GM21390 (cell line): ENCODE measurements at regions not wholly inside any gene's neighbourhood (a gene's known extent, or its start where the extent isn't known, plus 50 kb on each side); places are given as distances from the start of the nearest gene placed in this dataset.
A peak's percentile ranks its signal among the peaks of the same experiment; 100 is the strongest.
"Not testable (repeated sequence)": the region's sequence is repeated elsewhere in the genome, so short reads cannot be mapped to it uniquely, and the experiment has no call there.

Experiments
- ATAC-seq: cut with Tn5 transposase; IDR thresholded peaks from one replicate; pipeline ENCODE4 v1.9.1; 2021; ENCODE audit not compliant: unreplicated experiment

DNA sequence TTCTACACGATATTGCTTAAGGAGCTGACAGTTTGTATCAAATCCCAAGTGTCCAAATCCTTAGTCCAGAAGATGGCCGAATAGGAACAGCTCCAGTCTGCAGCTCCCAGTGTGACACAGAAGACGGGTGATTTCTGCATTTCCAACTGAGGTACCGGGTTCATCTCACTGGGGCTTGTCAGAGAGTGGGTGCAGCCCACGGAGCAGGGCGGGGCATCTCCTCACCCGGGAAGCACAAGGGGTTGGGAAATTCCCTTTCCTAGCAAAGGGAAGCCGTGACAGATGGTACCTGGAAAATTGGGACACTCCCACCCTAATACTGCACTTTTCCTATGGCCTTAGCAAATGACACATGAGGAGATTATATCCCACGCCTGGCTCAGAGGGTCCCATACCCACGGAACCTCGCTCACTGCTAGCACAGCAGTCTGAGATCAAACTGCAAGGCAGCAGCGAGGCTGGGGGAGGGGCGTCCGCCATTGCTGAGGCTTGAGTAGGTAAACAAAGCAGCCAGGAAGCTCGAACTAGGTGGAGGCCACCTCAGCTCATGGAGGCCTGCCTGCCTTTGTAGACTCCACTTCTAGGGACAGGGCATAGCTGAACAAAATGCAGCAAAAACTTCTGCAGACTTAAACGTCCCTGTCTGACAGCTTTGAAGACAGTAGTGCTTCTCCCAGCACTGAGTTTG is 162.3 kb upstream of the MAP2 start:
- ATAC-seq: not testable (repeated sequence)

DNA sequence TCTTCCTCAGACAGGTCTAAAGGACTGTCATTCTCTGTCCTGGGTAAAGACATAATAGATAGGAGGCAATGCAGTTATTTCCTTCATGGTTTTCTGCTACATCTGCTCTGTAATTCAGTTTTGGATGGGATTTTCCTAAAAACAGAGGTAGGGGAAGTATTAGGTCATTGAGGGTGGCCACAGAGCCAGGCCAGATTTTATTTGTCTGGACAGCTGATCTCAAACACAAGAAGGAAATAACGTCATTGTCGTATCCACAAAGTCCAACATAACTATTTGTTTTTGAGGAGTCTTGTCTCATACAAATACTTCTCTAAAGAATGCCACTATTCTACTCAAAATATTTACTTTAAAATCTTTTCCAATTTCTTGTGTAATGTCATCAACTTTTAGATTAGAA is 154.8 kb upstream of the MAP2 start:
- ATAC-seq: no peak

DNA sequence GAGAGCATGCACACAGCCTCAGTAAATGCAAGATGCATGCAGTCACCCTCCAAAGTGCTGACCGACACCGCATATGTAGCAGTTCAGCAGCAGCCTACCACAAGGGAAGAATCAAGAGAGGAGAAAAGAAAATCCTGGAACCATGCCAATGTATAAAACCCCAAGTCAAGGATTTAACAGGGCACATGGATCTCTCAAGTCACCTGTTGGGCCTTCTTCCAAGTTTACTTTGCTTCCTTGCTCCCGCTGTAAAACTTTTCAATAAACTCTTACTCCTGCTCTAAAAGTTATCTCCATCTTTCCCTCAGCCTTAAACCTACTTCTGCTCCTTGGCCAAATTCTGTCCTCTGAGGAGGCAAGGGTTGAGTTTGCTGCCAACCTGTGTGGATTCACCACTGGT is 147.8 kb upstream of the MAP2 start:
- ATAC-seq: no peak

DNA sequence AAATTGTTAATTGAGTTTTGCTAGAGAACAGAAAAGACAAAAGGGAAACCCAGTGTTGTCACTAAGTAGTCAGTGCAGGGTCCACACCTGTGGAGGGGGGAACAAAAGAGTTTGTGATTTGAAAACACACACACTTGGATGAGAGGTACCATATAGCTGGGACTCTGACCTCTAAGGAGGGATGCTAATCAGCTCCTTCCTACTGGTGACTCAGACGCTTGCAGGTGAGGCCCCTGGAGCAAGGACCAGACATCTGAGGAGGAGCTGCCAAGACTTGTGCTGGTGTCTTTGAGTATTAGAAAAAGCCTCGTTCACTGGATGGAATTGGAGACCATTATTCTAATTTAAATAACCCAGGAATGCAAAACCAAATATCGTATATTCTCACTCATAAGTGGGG is 146.4 kb upstream of the MAP2 start:
- no peak for ATAC-seq

DNA sequence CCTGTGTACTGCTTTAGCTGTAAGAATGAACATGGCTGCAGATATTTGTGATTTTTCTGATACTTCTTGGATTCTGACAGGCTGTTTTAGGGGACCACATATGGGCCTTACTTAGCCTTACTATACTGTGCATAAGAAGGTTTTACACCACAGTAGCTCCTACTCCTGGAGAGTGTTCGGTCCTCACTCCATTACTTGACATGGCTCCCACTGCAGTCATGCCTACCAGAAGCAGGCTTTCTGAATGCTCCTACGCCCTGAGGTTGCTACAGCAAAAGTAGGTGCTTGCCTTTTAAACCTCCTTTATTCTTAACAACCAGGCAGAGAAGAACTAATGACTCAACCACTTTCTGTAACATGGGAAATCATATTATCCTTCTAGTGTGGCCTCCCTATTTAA is 125.2 kb upstream of the MAP2 start:
- ATAC-seq: no peak

DNA sequence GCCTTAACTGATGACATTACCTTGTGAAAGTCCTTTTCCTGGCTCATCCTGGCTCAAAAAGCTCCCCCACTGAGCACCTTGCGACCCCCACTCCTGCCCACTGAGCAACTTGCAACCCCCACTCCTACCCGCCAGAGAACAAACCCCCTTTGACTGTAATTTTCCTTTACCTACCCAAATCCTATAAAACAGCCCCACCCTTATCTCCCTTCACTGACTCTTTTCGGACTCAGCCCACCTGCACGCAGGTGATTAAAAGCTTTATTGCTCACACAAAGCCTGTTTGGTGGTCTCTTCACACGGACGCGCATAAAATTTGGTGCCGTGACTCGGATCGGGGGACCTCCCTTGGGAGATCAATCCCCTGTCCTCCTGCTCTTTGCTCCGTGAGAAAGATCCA is 124.4 kb upstream of the MAP2 start:
- not testable (repeated sequence) for ATAC-seq

DNA sequence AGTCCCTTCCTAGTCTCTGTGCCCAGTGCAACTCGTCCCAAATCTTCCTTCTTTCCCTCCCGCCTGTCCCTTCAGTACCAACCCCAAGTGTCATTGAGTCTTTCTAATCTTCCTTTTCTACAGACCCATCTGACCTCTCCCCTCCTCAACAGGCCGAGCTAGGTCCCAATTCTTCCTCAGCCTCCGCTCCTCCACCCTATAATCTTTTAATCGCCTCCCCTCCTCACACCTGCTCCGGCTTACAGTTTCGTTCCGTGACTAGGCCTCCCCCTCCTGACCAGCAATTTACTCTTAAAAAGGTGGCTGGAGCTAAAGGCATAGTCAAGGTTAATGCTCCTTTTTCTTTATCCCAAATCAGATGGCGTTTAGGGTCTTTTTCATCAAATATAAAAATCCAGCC is 123.1 kb upstream of the MAP2 start:
- ATAC-seq: not testable (repeated sequence)

DNA sequence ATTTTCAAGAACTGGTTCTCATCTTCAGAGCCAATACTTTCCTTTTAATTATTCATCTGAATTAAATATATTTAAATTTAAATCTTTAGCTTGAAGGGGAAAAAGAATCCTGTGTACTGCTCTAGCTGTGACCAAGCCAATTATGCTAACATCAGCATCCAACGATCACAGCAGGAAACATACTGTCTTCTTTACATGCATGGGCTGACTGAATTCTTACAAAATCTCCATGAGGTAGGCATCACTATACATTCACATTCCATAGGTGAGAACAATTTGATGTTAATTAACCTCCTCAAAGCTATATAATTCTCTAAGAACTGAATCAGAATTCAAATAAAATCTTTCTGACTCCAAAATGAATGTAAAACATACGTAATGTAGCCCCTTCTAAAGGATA is 118.8 kb upstream of the MAP2 start:
- no peak for ATAC-seq

DNA sequence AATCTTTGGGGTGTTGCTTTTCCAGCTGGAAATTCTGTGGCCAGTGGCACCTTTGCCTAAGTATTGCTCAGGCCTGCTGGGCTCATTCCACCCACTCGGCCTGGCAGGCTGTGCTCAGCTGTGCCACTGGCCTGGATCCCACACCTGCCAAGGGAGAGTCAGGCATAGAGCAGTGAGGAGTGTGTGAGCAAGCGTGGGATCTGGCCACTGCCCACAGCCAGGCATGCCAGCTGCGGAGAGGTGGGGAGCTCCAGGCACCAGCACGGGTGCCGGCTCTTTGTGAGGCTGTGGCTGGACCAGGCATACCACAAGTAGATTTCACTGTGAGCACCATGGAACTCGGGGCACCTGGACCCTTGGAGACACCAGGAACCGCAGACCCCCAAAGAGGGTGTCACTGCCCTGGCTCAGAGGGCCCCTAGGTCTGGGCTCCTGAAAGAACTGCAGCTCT is 118.1 kb upstream of the MAP2 start:
- no peak for ATAC-seq

DNA sequence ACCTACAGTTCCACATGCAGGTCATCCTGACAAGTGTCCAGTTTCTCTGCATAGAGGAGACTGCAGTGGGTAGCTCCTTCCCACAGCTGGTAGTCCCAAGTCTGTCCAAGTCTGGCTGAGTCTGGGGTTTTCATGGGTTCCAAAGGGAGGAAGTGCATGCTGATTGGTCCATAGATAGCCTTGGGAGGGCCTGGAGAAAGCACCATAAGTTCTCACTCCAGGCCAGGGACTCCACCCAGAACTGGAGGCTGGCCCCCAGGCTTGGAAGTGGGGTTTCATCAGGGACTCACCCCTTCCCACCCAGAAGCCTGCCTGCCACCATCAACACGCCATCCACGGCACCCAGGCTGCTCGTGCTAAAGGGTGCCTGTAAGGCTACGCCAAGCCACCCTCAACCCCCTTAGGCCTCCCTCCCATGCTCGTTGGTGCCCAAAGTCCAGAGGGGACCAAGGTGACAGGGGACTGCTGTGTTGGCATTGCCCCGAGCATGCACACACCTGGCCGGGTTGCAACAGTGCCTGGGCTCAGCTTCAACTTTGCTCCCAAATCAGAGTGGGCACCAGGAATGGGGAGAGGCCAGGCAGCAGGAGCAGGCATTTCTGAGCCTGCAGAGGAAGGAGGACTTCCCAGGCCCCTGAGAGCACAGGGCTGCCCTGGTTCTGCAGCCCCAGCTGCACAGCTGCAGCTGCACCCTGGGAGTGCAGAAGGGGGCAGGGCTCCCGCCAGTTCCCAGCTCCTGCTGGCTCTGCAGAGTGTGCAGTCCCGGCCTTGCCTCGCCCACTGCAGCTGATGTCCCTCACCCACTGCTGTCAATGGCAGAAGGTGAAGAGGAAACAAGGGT is 116.5 kb upstream of the MAP2 start:
- no peak for ATAC-seq

DNA sequence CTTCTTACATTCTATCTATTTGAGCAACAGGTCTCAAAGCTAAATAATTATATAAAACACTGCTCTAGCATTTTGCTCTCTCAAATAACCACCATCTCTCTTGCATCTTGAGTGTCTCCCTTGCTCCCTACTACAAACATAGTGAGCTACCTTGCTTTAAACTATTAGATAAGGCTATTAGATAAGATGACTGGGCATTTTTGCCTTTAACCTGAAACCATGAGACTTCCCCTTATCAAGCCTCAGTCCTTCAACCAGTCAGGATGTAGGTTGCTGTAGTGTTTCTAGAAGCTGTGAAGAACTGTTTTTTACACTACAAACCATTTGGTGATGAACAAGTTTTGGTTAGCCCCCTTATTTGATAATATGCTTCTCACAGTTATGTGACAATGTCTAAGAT is 115.4 kb upstream of the MAP2 start:
- ATAC-seq: no peak

DNA sequence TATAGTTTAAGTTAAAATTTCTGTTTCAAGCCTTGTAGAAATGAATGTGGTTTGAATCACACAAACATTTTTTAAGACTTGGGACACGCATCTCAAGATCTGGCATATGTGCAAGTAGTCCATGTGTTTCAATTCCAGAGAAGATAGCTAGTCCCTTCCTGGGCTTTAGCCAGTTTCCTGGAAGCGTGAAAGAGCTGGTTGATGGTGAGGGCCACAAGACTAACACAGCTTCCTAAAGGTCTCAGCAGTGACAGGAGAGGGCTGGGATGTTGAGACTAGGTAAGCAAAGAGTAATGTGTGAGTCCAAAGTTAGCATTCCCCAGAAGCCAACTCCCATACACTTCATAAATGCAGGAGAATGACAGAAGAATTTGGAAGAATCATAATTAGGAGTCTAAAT is 111.9 kb upstream of the MAP2 start:
- no peak for ATAC-seq

DNA sequence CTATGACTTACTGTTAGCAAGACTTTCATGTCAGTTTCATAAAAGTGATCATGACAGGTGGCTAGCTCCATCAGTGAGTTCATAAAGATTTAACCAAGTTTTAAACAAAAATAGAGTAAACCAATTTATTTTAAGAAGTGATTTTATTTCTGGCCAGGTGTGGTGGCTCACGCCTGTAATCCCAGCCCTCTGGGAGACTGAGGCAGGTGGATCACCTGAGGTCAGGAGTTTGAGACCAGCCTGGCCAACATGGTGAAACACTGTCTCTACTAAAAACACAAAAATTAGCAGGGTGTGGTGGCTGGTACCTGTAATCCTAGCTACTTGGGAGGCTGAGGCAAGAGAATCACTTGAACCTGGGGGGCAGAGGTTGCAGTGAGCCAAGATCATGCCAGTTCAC is 111.4 kb upstream of the MAP2 start:
- ATAC-seq: not testable (repeated sequence)

DNA sequence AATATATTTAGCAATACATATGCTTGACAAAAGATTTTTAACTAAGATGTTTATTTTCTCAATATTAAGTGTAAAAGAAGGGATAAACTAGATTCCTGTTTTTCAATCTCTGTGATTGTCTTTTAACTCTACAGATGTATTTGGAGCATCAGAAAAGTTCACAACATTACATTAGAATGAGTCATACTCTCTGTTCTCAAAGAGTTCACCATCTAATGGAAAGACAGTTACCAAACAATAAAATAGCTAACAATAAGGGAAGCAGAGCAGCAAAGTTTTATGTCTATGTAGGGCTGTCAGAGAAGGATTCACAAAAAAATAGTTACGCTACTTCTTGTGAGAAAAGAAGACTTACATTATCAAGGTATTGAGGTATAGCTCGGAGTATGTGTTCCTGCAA is 109.2 kb upstream of the MAP2 start:
- no peak for ATAC-seq

DNA sequence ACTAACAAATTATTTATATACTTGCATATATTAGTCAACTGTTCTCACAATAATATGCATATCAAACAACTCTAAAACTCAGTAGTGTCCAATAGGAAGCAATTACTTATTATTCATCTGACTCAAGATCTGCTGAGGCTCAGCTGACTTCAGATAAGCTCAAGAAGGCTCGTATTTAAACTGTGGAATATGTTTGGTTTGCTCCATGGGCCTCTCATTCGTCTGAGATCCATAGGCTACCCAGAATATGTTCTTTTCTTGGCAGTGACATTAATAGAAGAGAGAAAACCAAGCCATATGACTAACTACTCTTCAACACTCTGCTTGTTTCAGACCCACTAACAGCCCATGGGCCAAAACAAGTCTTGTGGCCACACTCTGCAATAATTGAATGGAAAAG is 107.7 kb upstream of the MAP2 start:
- ATAC-seq: no peak

DNA sequence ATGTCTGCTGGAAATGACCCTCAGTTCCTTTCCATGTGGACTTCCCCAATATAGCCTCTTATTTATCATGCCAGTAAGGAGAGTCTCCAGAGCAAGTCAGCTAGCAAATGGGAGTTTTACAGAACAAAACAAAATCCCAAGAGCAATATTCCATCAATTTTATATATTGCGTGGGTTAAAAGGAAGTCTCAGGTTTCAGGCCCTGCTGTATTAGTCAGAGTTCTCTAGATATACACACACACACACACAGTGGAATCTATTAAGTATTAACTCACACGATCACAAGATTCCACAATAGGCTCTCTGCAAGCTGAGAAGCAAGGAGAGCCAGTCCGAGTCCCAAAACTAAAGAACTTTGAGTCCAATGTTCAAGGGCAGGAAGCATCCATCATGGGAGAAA is 102.8 kb upstream of the MAP2 start:
- ATAC-seq: no peak

DNA sequence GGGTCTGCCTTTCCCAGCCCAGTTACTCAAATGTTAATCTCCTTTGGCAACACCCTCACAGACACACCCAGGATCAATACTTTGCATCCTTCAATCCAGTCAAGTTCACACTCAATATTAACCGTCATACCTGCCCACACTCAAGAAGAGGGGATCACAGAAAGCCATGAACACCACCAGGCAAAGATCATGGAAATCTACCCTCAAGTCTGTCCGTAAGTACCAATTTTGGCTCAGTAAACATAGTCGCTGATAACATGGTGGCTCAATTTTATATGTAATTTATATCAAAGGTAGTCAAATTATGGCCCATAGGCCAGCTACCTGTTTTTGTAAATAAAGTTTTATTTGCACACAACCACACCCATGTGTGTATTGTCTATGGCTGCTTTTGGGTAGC is 102.3 kb upstream of the MAP2 start:
- ATAC-seq: no peak

DNA sequence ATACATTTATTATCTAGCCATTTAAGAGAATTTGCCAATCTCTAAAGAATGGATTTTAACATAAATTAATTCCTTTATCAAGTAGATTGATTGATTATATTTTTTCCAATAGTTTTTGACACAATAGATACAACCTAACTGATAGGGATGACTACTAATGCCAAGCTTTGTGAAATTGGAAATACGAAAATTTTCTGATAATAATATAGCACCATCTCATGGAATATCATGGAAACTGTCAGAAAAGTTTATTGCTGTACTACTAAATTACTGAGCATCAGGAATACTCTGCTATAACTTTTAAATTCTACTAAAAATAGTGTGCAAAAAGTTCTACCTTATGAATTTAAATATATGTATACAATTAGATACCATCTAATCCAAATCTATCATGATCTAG is 101.8 kb upstream of the MAP2 start:
- no peak for ATAC-seq

DNA sequence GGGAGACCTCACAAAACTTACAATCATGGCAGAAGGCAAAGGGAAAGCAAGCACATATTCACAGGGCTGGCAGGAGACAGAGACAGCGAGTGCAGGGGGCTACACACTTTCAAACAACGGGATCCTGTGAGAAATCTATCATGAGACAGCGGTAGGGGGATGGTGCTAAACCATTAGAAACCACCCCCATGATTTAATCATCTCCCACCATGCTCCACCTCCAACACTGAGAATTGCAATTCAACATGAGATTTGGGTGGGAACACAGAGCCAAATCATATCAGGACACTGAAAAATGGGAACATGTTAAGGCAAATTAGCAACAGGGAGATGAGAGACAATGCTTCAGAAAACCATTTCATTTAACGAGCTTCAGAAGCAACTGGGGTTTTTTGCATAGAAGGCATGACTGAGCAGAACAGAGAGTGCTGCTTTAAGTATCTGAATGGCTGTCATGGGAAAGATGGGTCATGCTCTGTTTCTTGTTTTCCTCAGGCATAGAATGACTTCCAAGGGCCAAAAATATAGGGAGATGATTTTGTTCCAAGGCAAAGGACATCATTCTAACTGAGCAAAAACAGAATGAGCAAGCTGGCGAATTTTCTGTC is 100.8 kb upstream of the MAP2 start:
- ATAC-seq: no peak

DNA sequence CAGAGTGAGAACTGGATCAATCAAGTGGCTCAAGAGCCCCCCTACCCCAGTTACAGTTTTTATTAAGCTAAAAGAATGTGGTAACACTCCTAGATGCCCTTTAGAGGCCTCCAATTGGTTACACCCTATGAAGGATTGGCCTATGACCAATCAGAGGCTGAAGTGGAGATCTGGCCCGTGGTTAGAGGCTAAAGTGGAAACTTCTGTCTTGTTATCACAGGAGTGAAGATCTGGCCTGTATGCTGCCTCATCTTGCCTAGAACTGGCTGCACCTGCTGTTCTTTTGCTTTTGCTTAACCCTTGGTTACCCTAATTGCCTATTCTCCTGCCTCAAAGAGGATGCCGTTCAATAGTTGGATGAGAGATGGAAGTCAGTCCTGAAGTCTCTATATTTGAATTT is 100.1 kb upstream of the MAP2 start:
- ATAC-seq: no peak

DNA sequence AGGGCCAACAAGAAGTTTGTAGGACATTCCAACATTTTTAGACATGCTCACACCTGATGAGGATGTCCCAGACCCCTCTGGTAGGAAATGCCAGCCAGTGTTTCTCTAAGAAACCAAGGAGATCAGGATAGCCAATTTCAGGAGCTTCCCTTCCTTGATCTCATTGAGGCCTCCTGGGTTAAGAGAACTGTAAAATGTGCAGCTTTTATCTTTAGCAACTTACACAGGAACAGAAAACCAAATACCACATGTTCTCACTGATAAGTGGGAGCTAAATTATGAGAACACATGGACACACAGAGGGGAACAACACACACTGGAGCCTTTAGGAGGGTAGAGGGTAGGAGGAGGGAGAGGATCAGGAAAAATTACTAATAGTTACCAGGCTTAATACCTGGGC is 99.6 kb upstream of the MAP2 start:
- no peak for ATAC-seq

DNA sequence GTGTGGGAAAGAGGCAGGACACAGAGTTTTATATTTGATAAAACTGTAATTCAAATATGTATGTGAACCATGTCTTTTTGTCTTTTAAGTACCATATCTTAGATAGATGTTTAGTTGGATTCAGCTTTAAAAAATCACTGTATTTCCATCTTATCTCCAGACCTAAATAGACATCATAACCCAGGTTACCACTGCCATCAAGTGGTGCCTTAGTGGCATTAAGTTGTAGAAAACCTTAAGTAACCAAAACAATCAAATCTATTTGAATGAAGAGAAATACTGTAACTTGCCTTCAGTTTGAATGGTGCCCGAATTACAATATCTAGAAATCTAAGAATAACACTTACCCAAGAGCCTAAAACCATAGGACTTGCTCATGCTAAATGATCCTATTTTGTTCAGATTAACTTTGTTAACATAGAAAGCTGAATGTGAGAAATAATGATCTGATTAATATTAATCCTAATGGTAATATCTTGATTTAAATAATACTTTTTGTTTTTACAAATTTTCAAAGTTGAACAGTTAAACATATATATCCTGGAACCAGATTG is 92.5 kb upstream of the MAP2 start:
- peak; percentile 47 for ATAC-seq
